ENCODE measurements at regions not wholly inside any gene's neighbourhood (a gene's known extent, or its start where the extent isn't known, plus 50 kb on each side); places are given as distances from the start of the nearest gene placed in this dataset.

DNA sequence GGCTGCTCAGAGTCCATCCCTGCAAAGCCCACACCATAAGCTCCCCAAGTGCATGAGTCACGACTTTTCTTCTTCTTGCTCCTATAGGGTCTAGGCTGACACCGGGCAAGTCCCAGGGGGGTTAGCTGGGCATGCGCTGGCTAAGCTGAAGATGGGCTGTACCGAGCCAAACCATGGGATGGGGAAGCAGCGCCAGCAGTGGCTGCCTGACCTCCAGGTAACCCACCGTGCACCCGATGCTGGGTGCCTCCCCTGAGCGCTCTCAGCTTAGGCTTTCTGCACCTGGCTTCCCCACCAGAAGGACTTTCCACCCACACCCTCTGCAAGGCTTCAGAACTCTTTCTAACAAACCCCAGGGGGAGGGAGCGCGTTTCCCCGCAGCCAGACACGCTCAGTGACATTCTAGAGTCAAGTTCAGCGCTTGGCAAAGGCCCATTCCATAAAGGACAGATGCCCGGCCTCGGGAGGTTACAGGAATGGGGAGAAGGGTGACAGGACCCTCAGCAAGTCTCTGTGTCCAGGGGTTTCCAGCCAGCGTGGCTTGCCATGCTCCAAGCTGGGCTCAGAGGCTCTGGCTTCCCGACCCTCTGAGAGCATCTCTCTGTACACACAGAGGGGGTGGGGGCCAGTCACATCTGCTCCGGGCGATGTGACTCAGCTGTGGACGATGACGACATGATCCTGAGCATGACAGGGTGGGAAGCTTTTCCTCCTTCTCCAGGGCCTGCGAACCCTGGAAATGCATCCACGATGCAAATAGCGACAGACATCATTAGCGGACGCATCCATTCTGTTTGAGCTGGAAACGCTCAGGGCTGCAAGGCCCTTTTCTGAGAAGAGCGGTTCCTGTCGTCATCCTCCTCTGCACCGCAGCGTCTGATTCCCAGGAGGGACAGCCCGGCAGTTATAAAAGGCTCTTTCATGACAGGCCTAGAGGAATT is 107.8 kb downstream of the SIK1 start:
- Histone ChIP-seq H3K27me3 (ENCODE audit: control insufficient read depth in 1 of 2, insufficient read depth in 2 of 2, low read length in 2 of 2) (peaks cover 0 to 3% of the 10 kb centered on the region in 2 experiments), H3K36me3 (ENCODE audit: insufficient read depth, low read length) (no peaks in the 10 kb centered on the region), H3K4me3 (ENCODE audit: low read length) (no peak overlapping the region), H3K27ac (ENCODE audit: low read depth in 1 of 2, low read length in 2 of 2) (no peak overlapping the region), H3K4me1 (ENCODE audit: insufficient read depth, low read length) (no peaks in the 10 kb centered on the region), H3K9me3 (ENCODE audit: control insufficient read depth in 1 of 2, insufficient read depth in 1 of 2, low read length in 2 of 2) (peaks cover 0 to 19% of the 10 kb centered on the region in 2 experiments)
- Mint-ChIP-seq H3K4me1 (ENCODE audit: low read depth) (peaks cover 4% of the 10 kb centered on the region), H3K36me3 (ENCODE audit: low read depth) (no peaks in the 10 kb centered on the region), H3K27ac (no peak overlapping the region), H3K27me3 (peaks cover 9% of the 10 kb centered on the region), H3K9me3 (no peaks in the 10 kb centered on the region), H3K4me3 (no peak overlapping the region)
- no peak for TF ChIP-seq CTCF (IDR thresholded peaks at IDR 0.05)
- intact Hi-C loops (cut with DNase I, micrococcal nuclease): no loop called here
- ChIA-PET CTCF (no interaction called here), POLR2A (no interaction called here)
- DNase-seq (no peak), ATAC-seq (ENCODE audit: poor library complexity) (no peak)

GRCh38 chr21:43318368-43318767 is 108.6 kb downstream of the SIK1 start:
- peaks cover 0 to 6% of the 10 kb centered on the region in 2 experiments for H3K27me3 ChIP-seq (ENCODE audit: control insufficient read depth in 1 of 2, insufficient read depth in 2 of 2, low read length in 2 of 2)
- H3K9me3 ChIP-seq (ENCODE audit: control insufficient read depth in 1 of 2, insufficient read depth in 1 of 2, low read length in 2 of 2): peaks cover 0 to 19% of the 10 kb centered on the region in 2 experiments
- no peak overlapping the region for H3K27ac Mint-ChIP-seq
- H3K9me3 Mint-ChIP-seq: no peaks in the 10 kb centered on the region
- H3K36me3 Mint-ChIP-seq (ENCODE audit: low read depth): no peaks in the 10 kb centered on the region
- ATAC-seq (ENCODE audit: poor library complexity): no peak
- peaks cover 9% of the 10 kb centered on the region for H3K27me3 Mint-ChIP-seq
- peaks cover 4% of the 10 kb centered on the region for H3K4me1 Mint-ChIP-seq (ENCODE audit: low read depth)
- no peak for TF ChIP-seq CTCF (IDR thresholded peaks at IDR 0.05)
- no peak for DNase-seq
- H3K4me1 ChIP-seq (ENCODE audit: insufficient read depth, low read length): no peaks in the 10 kb centered on the region
- H3K4me3 Mint-ChIP-seq: no peak overlapping the region
- POLR2A ChIA-PET: no interaction called here
- intact Hi-C loops (cut with DNase I, micrococcal nuclease): no loop called here
- no peak overlapping the region for H3K27ac ChIP-seq (ENCODE audit: low read depth in 1 of 2, low read length in 2 of 2)
- CTCF ChIA-PET: no interaction called here
- no peak overlapping the region for H3K4me3 ChIP-seq (ENCODE audit: low read length)
- H3K36me3 ChIP-seq (ENCODE audit: insufficient read depth, low read length): no peaks in the 10 kb centered on the region

DNA sequence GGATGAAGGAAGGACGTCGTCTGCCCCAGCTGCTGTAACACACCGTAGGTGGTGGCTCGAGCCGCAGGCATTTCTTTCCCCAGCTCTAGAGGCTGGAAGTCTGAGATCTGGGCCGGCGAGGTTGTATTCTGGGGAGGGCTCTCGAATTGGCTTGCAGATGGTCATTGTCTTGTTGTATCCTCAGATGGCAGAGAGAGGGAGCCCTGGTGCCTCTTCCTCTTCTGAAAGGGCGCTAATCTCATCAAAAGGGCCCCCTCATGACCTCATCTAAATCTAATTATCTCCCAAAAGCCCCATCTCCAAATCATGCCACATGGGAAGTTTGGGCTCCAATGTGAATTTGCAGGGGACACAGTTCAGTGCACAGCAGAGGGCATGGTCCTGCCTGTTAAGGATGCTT is 109.0 kb downstream of the SIK1 start:
- CTCF ChIA-PET: no interaction called here
- intact Hi-C loops (cut with DNase I, micrococcal nuclease): no loop called here
- Histone ChIP-seq H3K27me3 (ENCODE audit: control insufficient read depth in 1 of 2, insufficient read depth in 2 of 2, low read length in 2 of 2) (peaks cover 0 to 6% of the 10 kb centered on the region in 2 experiments), H3K36me3 (ENCODE audit: insufficient read depth, low read length) (no peaks in the 10 kb centered on the region), H3K9me3 (ENCODE audit: control insufficient read depth in 1 of 2, insufficient read depth in 1 of 2, low read length in 2 of 2) (peaks cover 0 to 19% of the 10 kb centered on the region in 2 experiments), H3K27ac (ENCODE audit: low read depth in 1 of 2, low read length in 2 of 2) (no peak overlapping the region), H3K4me1 (ENCODE audit: insufficient read depth, low read length) (no peaks in the 10 kb centered on the region), H3K4me3 (ENCODE audit: low read length) (no peak overlapping the region)
- no peak for TF ChIP-seq CTCF (IDR thresholded peaks at IDR 0.05)
- H3K4me3 Mint-ChIP-seq: no peak overlapping the region
- H3K9me3 Mint-ChIP-seq: no peaks in the 10 kb centered on the region
- H3K27ac Mint-ChIP-seq: no peak overlapping the region
- POLR2A ChIA-PET: no interaction called here
- peaks cover 9% of the 10 kb centered on the region for H3K27me3 Mint-ChIP-seq
- DNase-seq (no peak), ATAC-seq (ENCODE audit: poor library complexity) (no peak)
- H3K4me1 Mint-ChIP-seq (ENCODE audit: low read depth): peaks cover 4% of the 10 kb centered on the region
- H3K36me3 Mint-ChIP-seq (ENCODE audit: low read depth): no peaks in the 10 kb centered on the region
